ENCODE measurements at regions not wholly inside any gene's neighbourhood (a gene's known extent, or its start where the extent isn't known, plus 50 kb on each side); places are given as distances from the start of the nearest gene placed in this dataset.
A peak's percentile ranks its signal among the peaks of the same experiment; 100 is the strongest.

GRCh38 chrX:88604433-88605221 lies 142.4 kb upstream of the CPXCR1 start:
- no peak overlapping the region for H3K4me3 ChIP-seq (replicated peaks in 1 of 2; ENCODE audit: low read depth in 2 of 2, low read length in 2 of 2)
- peak; percentile 26 to 35 for DNase-seq (ENCODE audit: low read depth in 2 of 2)
- no peak for TF ChIP-seq CTCF (IDR thresholded peaks at IDR 0.05; ENCODE audit: low read depth, low read length)

DNA sequence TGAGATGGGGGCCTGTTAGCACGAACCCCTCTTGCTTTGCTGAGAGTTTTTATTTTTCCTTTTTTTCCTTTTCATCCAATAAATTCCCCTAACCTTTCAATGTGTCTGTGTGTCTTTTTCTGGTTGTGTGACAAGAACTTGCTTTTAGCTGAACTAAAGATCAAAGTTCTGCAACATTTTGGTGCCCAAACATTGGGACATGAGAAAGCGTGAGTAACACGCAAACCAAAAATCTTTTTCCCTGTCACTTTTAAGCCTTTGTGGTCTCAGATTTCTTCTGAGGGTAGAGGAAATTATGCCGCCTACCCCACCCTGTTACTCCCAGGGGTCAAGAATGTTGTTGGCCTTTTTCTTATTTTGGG lies 141.8 kb upstream of the CPXCR1 start:
- no peak for TF ChIP-seq CTCF (IDR thresholded peaks at IDR 0.05; ENCODE audit: low read depth, low read length)
- peak in 1 of 2 donors; percentile 0 for DNase-seq (ENCODE audit: low read depth in 2 of 2)
- no peak overlapping the region for H3K4me3 ChIP-seq (replicated peaks in 1 of 2; ENCODE audit: low read depth in 2 of 2, low read length in 2 of 2)

DNA sequence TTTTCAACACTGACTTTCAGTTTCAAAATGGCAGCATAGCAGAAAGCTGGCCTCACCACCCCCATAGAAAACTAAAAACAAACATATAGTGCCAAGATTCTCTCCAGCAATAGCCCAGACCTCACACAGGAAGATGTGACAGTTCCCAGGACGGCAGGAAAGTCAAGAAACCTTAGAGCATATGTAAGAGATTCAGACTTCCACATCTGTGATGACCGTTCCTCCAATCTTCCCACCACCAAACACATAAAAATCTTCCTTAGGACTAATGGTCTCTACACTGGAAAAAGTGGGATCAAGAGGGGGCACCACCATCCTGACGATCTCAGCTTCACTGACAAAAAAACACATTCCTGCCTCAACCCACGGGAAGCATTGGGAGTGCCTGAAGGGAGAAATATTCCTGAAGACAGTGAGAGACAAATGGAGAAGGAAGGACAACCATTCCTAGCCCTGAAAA lies 134.1 kb upstream of the CPXCR1 start:
- TF ChIP-seq CTCF (IDR thresholded peaks at IDR 0.05; ENCODE audit: low read depth, low read length): no peak
- peak; percentile 4 to 16 for DNase-seq (ENCODE audit: low read depth in 2 of 2)
- no peak overlapping the region for H3K4me3 ChIP-seq (replicated peaks in 1 of 2; ENCODE audit: low read depth in 2 of 2, low read length in 2 of 2)

- no peak overlapping the region for H3K4me3 ChIP-seq (replicated peaks in 1 of 2; ENCODE audit: low read depth in 2 of 2, low read length in 2 of 2)
- peak; percentile 32 for TF ChIP-seq CTCF (IDR thresholded peaks at IDR 0.05; ENCODE audit: low read depth, low read length)
- peak; percentile 39 to 51 for DNase-seq (ENCODE audit: low read depth in 2 of 2)
Measured at GRCh38 chrX:88613338-88613737, 133.7 kb upstream of the CPXCR1 start.

DNA sequence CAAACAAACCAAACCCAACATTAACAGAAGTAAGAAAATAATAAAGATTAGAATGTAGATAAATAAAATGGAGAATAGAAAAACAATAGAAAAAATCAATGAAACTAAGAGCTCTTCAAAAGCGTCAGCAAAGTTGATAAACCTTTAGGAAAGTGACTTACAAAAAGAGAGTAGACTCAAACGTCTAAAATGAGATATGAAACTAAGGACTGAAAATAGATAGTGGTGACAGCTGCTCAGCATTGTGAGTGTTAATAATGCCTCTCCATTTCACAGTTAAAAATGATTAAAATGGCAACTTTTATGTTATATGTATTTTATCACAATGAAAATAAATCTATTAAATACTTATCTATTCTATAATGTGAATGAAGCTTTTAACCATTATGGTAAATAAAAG lies 125.7 kb upstream of the CPXCR1 start:
- no peak overlapping the region for H3K4me3 ChIP-seq (replicated peaks in 1 of 2; ENCODE audit: low read depth in 2 of 2, low read length in 2 of 2)
- DNase-seq (ENCODE audit: low read depth in 2 of 2): no peak
- no peak for TF ChIP-seq CTCF (IDR thresholded peaks at IDR 0.05; ENCODE audit: low read depth, low read length)

DNA sequence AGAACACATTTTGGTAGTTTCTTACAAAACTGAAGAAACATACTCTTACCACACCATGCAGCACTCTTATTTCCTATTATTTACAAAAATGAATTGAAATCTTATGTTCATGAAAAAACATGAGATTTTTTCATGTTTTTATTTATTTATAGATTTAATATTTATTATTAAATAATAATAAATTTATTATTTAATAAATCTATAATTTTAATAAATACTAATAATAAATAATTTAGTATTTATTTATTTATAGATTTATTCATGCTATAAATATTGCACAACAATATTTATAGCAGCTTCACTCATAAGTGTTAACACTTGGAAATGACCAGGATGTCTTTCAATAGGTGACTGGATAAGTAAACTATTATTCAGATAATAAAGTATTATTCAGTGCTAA lies 91.6 kb upstream of the CPXCR1 start:
- TF ChIP-seq CTCF (IDR thresholded peaks at IDR 0.05; ENCODE audit: low read depth, low read length): no peak
- no peak overlapping the region for H3K4me3 ChIP-seq (replicated peaks in 1 of 2; ENCODE audit: low read depth in 2 of 2, low read length in 2 of 2)
- no peak for DNase-seq (ENCODE audit: low read depth in 2 of 2)

- no peak for TF ChIP-seq CTCF (IDR thresholded peaks at IDR 0.05; ENCODE audit: low read depth, low read length)
- H3K4me3 ChIP-seq (replicated peaks in 1 of 2; ENCODE audit: low read depth in 2 of 2, low read length in 2 of 2): no peak overlapping the region
- DNase-seq (ENCODE audit: low read depth in 2 of 2): no peak
Measured at GRCh38 chrX:88660836-88661235, 86.2 kb upstream of the CPXCR1 start.
